LNCAP (cell line): ENCODE measurements at regions not wholly inside any gene's neighbourhood (a gene's known extent, or its start where the extent isn't known, plus 50 kb on each side); places are given as distances from the start of the nearest gene placed in this dataset.

Source experiments
- TF ChIP-seq, protein P1 (sequence below): fragments of 450-650 bp; IDR thresholded peaks from 2 replicates; pipeline ENCODE4 v1.5.1; 2017; ENCODE audit warnings: mild to moderate bottlenecking

DNA sequence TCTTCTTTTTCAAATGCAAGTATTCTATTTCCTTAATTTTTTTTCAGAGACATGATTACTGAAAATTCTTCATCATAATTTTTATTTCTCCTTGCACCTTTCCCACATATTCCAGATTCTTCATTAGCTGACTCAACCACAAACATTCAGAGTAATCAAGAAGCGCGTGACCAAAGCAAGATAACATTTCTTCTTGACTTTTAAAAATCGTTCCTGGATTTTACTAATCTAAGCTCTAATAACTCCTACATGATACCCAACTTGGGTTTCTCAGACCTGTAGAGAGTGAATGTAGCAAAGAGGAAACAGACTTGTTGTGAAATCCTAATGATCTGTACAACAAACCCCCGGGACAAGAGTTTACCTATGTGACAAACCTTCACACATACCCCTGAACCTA, 615.0 kb downstream of the TMA16 start:
- TF ChIP-seq, protein P1, sequence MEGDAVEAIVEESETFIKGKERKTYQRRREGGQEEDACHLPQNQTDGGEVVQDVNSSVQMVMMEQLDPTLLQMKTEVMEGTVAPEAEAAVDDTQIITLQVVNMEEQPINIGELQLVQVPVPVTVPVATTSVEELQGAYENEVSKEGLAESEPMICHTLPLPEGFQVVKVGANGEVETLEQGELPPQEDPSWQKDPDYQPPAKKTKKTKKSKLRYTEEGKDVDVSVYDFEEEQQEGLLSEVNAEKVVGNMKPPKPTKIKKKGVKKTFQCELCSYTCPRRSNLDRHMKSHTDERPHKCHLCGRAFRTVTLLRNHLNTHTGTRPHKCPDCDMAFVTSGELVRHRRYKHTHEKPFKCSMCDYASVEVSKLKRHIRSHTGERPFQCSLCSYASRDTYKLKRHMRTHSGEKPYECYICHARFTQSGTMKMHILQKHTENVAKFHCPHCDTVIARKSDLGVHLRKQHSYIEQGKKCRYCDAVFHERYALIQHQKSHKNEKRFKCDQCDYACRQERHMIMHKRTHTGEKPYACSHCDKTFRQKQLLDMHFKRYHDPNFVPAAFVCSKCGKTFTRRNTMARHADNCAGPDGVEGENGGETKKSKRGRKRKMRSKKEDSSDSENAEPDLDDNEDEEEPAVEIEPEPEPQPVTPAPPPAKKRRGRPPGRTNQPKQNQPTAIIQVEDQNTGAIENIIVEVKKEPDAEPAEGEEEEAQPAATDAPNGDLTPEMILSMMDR: no peak

DNA sequence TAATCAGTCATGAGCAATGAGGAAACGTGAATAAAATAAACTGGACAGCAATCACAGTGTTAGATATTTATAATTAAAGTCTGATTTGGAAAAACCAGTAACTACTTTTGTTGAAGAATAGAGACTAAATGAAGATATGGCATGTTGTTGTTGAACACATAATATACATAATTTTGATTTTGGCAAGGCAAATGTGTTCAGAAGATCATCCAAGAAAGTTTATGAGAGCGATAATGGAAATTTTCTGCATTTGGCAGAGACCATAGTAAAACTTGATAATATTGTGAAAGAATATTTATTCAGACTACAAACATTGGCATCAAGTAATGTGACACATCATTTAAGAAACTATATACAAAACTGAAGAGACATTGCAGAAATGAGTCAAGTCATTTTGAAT, 620.7 kb downstream of the TMA16 start:
- TF ChIP-seq, protein P1: no peak

DNA sequence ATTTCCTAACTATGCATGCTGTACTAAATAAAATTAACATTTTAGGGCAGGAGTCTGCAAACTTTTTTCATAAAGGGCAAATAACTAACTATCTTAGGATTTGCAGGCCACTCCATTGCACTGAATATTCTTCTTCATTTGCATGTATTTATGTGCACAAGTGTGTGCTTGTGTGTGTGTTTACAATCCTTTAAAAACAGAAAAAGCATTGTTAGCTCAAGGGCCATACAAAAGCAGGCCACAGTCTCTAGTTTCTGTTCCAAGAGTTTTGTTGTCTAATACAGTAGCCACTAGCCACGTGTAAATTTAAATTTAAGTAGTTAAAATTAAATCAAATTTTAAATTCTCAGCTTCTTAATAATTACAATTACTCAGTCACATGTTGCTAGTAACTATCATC, 621.8 kb downstream of the TMA16 start:
- TF ChIP-seq, protein P1: no peak

DNA sequence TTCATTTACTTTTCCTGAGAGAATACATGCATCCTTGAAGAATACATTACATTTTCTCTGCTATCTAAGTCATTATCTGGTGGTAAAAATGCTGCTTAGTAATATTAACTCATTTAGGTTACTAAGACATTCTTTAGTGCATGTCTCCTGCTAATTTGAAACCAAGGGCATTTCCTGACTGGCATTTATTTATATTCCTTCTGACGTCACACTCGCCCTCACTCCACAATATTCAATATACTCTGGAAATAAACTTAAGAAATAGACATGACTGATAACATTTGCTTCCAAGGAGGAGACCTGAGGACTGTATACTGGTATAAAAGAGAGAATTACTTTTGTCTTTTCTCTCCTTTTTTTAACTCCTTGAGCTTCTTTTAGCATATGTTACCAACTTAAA, 619.5 kb upstream of the SMIM31 start:
- TF ChIP-seq, protein P1: no peak

DNA sequence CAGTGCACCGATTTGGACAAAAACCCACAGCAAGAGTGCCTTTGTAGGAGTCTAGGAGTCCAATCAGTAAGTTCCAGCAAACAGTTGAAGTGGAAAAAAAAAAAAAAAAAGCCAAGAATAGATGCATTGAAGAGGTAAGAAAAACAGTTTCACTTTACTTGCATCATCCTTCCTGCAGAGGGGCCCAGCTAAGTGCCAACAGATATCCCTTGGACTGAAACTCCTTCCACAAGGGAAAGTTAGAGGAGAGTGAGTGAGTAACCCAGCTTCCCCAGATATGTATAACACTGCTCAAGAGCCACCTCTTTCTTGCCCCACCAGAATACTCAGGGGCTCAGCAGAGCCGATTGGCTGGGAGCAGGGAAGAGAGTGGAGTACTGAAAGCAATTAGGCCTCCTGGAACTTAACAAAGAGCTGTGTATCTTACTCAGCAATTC, 617.7 kb upstream of the SMIM31 start:
- TF ChIP-seq, protein P1: no peak

DNA sequence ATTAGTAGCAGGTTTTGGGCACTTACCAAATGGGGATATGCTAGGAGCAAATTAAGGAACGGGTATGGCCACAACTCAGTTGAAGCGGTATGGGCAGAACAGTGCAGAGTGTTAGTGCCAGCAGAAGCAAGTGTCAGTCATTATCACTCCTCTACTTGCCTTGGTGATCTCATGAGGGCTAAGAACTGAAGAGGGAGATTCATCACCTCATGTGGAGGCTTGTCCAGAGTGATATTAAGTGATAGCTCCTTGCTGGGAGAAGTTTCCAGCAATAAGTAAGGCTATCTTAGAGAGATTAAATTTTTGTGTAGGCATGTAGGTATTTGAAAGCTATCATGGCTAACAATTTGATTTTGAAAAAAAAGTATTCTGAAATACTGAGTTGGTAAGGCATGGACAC, 615.4 kb upstream of the SMIM31 start:
- TF ChIP-seq, protein P1: no peak

DNA sequence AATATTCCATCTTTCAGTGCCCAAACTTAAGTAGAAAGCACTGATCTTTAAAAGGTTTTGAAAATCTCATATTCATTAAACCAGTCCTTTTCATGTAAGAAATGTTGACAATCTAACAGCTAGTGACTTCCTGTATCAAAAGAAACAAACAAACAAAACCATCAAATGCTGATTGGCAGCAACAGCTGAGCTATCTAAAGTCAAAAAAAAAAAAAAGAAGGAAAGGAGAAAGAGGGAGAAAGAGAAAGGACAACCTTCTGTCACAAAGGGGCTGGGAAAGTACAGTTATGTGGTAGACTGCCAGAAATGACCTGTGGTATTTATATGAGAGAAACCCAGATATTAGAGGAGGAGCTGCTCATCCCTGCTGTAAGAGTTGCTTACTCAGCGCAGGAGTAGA, 614.6 kb upstream of the SMIM31 start:
- TF ChIP-seq, protein P1: no peak

DNA sequence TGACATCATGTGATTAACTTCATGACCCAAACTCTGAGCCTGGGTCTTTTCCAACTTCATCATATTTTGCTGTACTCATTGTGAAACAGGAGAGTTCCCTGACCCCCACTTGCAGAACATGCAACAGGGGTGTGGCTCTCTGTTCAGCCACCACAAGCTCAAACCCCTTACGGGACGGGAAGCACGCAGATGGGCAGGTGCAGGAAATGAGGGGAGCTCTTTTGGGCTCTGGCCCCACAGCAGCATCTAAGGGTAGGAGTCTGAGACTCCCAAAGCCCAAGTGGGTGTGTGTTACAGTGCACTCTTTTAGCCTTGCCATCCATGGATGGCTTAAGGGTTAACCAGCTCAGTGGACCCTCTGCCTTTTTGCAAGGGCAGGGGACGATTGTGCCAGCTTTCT, 599.5 kb upstream of the SMIM31 start:
- TF ChIP-seq, protein P1: no peak
